HUES48 (cell line): ENCODE measurements at regions not wholly inside any gene's neighbourhood (a gene's known extent, or its start where the extent isn't known, plus 50 kb on each side); places are given as distances from the start of the nearest gene placed in this dataset.
"Not testable (repeated sequence)": the region's sequence is repeated elsewhere in the genome, so short reads cannot be mapped to it uniquely, and the experiment has no call there.

Source experiments
- H3K27ac ChIP-seq: one replicate; pipeline ENCODE4 v1.7.0; 2013; ENCODE audit warnings: low read depth, low read length, inconsistent platforms
- H3K27me3 ChIP-seq: 2 replicates; pipeline ENCODE4 v1.6.1; 2013; ENCODE audit warnings: mild to moderate bottlenecking, low read length; ENCODE audit not compliant: control insufficient read depth, insufficient read depth
- H3K36me3 ChIP-seq: 2 replicates; pipeline ENCODE4 v1.6.1; 2013; ENCODE audit warnings: low read length; ENCODE audit not compliant: control insufficient read depth, insufficient read depth
- H3K4me1 ChIP-seq: 2 replicates; pipeline ENCODE4 v1.6.1; 2013; ENCODE audit warnings: mild to moderate bottlenecking, low read length; ENCODE audit not compliant: control insufficient read depth, insufficient read depth
- H3K4me3 ChIP-seq: 2 replicates; pipeline ENCODE4 v1.5.1; 2013; ENCODE audit warnings: mild to moderate bottlenecking, low read depth, low read length
- H3K9ac ChIP-seq: 2 replicates; pipeline ENCODE4 v1.6.1; 2013; ENCODE audit warnings: mild to moderate bottlenecking, low read depth, low read length, moderate library complexity
- H3K9me3 ChIP-seq: 2 replicates; pipeline ENCODE4 v1.6.1; 2013; ENCODE audit warnings: low read length; ENCODE audit not compliant: control insufficient read depth, insufficient read depth

DNA sequence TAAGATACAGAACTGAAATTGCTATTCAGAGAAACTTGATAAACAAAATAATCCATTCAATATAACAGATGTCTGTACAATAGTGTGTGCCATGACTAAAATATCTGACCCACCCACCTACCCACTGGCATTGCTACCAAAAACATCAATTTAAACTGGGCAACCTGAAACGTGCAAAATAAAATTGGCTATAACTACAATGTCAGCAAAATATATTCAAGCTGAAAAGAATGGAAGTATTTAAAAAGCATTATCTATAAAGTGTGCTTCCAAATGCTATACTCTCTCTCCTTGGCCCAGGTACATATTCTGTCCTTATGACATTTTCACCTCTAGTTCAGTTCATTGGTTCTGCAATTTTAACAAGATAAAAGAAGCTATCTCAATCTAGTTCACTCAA lies 379.6 kb upstream of the ATP11B start:
- no peaks in the 10 kb centered on the region for H3K27me3 ChIP-seq
- no peak overlapping the region for H3K9ac ChIP-seq
- no peak overlapping the region for H3K27ac ChIP-seq
- no peaks in the 10 kb centered on the region for H3K36me3 ChIP-seq
- H3K9me3 ChIP-seq: no peaks in the 10 kb centered on the region
- H3K4me3 ChIP-seq: no peak overlapping the region
- peaks cover 6% of the 10 kb centered on the region; the same call in 1 of the 2 replicates for H3K4me1 ChIP-seq

DNA sequence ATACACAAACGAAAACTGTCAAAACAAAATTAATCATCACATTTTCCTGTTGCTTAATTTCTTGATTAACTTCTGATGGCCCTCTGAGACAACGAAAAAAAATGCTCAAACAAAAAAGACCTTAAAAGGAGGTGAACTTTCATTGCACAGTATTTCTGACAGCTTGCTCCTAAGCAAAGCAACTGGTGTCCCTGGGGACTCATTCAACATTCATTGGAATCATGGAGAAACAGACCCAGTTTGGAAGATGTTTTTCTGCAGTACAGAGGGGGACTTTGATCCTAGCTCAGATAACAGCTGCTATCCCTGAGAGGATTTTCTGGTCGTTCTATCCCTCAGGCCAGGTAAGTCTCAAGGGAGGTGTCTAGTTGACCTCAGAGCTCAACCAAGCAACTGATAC lies 378.7 kb upstream of the ATP11B start:
- Histone ChIP-seq H3K27me3 (no peaks in the 10 kb centered on the region), H3K27ac (no peak overlapping the region), H3K9me3 (no peaks in the 10 kb centered on the region), H3K36me3 (no peaks in the 10 kb centered on the region), H3K4me1 (peaks cover 6% of the 10 kb centered on the region; the same call in 1 of the 2 replicates), H3K4me3 (no peak overlapping the region), H3K9ac (no peak overlapping the region)

DNA sequence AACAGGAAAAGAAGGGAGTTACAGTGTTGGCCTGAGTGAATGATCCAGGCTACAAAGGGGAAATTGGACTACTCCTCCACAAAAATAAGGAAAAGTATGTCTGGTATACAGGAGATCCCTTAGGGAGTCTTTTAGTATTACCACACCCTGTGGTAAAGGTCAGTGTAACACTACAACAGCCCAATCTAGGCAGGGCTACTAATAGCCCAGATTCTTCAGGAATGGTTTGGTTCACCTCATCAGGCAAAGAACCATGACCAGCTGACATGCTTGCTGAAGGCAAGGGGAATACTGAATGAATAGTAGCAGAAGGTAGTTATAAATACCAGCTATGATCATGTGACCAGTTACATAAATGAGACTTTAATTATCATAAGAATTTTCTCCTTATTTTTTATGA lies 372.6 kb upstream of the ATP11B start:
- no peaks in the 10 kb centered on the region for H3K4me1 ChIP-seq
- no peaks in the 10 kb centered on the region for H3K36me3 ChIP-seq
- no peak overlapping the region for H3K27ac ChIP-seq
- no peak overlapping the region for H3K9ac ChIP-seq
- H3K9me3 ChIP-seq: no peaks in the 10 kb centered on the region
- no peaks in the 10 kb centered on the region for H3K27me3 ChIP-seq
- no peak overlapping the region for H3K4me3 ChIP-seq

DNA sequence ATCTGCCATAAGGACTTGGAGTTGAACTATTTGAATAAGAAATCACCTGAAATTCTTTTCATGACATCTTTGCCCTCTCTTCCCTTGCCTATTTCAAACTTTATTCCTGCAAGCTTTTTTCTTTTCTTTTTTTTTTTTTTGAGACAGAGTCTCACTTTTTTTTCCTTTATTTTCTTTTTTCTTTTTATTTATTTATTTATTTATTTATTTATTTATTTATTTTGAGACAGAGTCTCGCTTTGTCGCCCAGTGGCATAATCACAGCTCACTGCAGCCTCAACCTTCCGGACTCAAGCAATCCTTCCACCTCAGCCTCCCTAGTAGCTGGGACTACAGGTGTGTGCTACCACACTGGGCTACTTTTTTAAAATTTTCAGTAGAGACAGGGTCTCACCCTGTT lies 369.3 kb upstream of the ATP11B start:
- no peaks in the 10 kb centered on the region for H3K9me3 ChIP-seq
- H3K4me3 ChIP-seq: no peak overlapping the region
- no peaks in the 10 kb centered on the region for H3K36me3 ChIP-seq
- H3K27ac ChIP-seq: no peak overlapping the region
- H3K4me1 ChIP-seq: no peaks in the 10 kb centered on the region
- H3K27me3 ChIP-seq: no peaks in the 10 kb centered on the region
- H3K9ac ChIP-seq: no peak overlapping the region

DNA sequence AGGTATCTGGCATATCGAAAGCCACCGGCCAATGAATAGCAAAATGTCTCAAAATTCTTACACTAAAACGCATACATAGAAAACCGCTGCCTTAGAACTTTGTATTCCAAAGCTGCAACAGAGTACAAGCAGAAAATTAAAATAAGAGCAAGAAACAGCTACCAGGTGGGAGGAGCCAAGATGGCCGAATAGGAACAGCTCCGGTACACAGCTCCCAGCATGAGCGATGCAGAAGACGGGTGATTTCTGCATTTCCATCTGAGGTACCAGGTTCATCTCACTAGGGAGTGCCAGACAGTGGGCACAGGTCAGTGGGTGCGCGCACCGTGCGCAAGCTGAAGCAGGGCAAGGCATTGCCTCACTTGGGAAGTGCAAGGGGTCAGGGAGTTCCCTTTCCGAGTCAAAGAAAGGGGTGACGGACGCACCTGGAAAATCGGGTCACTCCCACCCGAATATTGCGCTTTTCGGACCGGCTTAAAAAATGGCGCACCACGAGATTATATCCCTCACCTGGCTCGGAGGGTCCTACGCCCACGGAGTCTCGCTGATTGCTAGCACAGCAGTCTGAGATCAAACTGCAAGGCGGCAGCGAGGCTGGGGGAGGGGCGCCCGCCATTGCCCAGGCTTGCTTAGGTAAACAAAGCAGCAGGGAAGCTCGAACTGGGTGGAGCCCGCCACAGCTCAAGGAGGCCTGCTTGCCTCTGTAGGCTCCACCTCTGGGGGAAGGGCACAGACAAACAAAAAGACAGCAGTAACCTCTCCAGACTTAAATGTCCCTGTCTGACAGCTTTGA lies 367.2 kb upstream of the ATP11B start:
- not testable (repeated sequence) for H3K27ac ChIP-seq, H3K36me3 ChIP-seq, H3K4me1 ChIP-seq, H3K27me3 ChIP-seq, H3K9me3 ChIP-seq, H3K9ac ChIP-seq
- H3K4me3 ChIP-seq: peak overlapping the region; percentile 46; the same call in 1 of the 2 replicates

DNA sequence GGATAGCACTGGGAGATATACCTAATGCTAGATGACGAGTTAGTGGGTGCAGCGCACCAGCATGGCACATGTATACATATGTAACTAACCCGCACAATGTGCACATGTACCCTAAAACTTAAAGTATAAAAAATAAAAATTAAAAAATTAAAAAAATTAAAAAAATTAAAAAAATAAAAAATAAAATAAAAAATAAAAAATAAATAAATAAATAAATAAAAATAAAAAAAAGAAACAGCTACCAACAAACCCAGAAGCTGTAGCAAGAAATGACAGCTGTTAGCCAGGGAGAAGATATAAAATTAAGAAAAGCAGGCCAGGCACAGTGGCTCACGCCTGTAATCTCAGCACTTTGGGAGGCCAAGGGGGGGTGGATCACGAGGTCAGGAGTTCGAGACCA lies 361.3 kb upstream of the ATP11B start:
- H3K27me3 ChIP-seq, H3K36me3 ChIP-seq, H3K4me1 ChIP-seq, H3K27ac ChIP-seq, H3K9ac ChIP-seq, H3K4me3 ChIP-seq, H3K9me3 ChIP-seq: not testable (repeated sequence)

DNA sequence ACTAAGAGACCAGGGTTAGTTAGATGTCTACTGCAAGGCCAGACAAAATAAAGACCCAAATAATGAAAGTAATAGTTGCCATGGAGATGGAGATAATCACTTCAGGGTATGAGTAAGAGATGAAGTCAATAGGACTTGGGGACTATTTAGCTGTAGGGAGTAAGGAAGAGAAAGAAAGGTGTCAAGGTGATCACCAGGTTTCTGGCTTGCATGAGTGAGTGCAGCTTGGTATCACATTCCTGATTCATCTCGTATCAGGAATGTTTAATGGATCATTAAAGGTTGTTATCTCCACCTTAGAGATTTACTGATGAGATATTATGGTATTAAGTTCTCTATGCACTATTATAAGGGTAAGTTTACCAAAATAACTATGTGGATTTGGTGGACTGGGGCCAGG lies 357.4 kb upstream of the ATP11B start:
- Histone ChIP-seq H3K4me3 (no peak overlapping the region), H3K36me3 (no peaks in the 10 kb centered on the region), H3K4me1 (no peaks in the 10 kb centered on the region), H3K9me3 (no peaks in the 10 kb centered on the region), H3K27me3 (no peaks in the 10 kb centered on the region), H3K9ac (no peak overlapping the region), H3K27ac (no peak overlapping the region)

DNA sequence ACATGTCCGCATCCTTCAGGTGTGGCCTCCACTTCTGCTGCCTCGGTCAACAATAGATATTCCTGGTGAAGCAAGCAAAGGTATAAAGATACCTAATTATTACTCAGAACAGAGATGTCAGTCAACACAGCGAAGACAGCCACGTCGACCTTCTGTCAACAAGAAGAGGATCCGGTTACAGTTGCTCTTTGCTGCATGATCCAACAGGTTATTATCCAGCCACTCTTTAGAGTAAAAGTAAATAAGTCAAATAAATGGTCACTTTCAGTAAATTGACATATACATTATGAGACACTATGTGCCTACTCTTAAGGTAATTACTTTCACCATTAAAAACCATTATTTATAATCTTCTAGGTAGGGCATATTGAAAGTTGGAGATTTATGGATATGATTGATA lies 356.8 kb upstream of the ATP11B start:
- Histone ChIP-seq H3K27ac (no peak overlapping the region), H3K36me3 (no peaks in the 10 kb centered on the region), H3K4me3 (no peak overlapping the region), H3K4me1 (no peaks in the 10 kb centered on the region), H3K27me3 (no peaks in the 10 kb centered on the region), H3K9me3 (no peaks in the 10 kb centered on the region), H3K9ac (no peak overlapping the region)

DNA sequence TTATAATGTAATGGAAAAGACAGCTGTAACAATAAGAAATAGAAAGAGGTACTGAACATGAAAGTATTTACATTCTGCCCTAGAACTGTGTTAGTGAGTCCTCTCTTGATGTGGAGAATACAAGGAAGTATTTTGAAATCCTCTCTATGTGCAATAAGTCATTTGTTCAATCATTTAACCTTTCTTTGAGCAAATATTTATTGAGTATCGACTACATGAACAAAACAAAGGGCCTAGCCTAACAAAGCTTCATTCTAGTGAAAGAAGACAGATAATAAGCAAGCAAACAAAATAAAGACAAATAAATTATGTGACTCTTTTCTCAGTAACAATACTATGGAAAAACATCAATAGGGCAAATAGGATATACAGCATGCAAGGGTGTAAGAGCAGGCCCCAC lies 354.9 kb upstream of the ATP11B start:
- Histone ChIP-seq H3K9me3 (no peaks in the 10 kb centered on the region), H3K4me1 (no peaks in the 10 kb centered on the region), H3K27me3 (no peaks in the 10 kb centered on the region), H3K36me3 (no peaks in the 10 kb centered on the region), H3K27ac (no peak overlapping the region), H3K9ac (no peak overlapping the region), H3K4me3 (no peak overlapping the region)

DNA sequence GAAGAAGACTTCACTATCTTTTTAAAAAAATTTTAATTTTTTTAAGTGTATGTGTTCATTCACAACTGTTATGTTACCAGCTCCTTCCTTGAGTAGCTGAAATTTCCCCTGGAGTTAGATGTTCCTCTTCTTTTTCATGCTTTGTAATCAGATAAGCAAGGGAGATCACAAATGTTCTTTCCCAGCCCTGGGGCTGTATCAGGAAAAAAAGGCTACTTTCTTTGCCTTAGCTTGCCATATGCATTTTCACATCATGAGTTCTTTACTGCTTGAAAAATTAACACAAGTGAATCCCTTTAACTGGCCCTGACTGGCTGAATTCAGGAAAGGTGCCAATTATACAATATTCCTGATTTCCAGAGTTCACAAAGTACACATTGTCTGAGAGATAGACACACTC lies 353.2 kb upstream of the ATP11B start:
- Histone ChIP-seq H3K36me3 (no peaks in the 10 kb centered on the region), H3K9me3 (no peaks in the 10 kb centered on the region), H3K4me1 (no peaks in the 10 kb centered on the region), H3K27ac (no peak overlapping the region), H3K9ac (no peak overlapping the region), H3K4me3 (no peak overlapping the region), H3K27me3 (no peaks in the 10 kb centered on the region)

DNA sequence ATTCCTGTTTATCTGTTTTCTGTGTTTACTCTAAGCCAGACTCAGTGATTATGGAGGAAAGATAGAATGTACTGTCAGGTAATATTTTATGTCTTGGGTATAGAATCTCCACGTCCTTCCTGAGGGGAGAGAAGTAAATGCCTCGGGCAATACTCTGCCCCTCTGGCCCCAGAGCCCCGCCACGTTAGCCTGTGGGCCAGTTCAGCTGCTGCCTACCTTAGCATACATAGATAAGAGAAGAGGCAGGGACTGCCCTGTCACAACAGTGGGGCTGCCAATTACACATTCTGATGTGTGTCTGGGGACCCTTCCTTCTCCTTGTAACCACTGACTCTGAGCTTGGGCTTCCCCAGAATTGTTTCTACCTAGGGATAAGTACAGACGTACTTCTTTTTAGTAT lies 347.7 kb upstream of the ATP11B start:
- H3K27me3 ChIP-seq: no peaks in the 10 kb centered on the region
- H3K4me3 ChIP-seq: no peak overlapping the region
- H3K9me3 ChIP-seq: no peaks in the 10 kb centered on the region
- H3K36me3 ChIP-seq: no peaks in the 10 kb centered on the region
- no peaks in the 10 kb centered on the region for H3K4me1 ChIP-seq
- H3K27ac ChIP-seq: no peak overlapping the region
- no peak overlapping the region for H3K9ac ChIP-seq
